GM18520 (cell line): ENCODE measurements at regions not wholly inside any gene's neighbourhood (a gene's known extent, or its start where the extent isn't known, plus 50 kb on each side); places are given as distances from the start of the nearest gene placed in this dataset.

ENCODE experiments used
- ATAC-seq: cut with Tn5 transposase; IDR thresholded peaks from one replicate; pipeline ENCODE4 v1.9.1; 2021; ENCODE audit not compliant: unreplicated experiment

- ATAC-seq, result no peak
Observed at GRCh38 chr6:14915888-14916832, 329.7 kb upstream of the JARID2 start.

- no peak for ATAC-seq
Observed at GRCh38 chr6:14917109-14917910, 328.6 kb upstream of the JARID2 start.

GRCh38 chr6:14918200-14918907 is 327.5 kb upstream of the JARID2 start:
- ATAC-seq, result no peak

DNA sequence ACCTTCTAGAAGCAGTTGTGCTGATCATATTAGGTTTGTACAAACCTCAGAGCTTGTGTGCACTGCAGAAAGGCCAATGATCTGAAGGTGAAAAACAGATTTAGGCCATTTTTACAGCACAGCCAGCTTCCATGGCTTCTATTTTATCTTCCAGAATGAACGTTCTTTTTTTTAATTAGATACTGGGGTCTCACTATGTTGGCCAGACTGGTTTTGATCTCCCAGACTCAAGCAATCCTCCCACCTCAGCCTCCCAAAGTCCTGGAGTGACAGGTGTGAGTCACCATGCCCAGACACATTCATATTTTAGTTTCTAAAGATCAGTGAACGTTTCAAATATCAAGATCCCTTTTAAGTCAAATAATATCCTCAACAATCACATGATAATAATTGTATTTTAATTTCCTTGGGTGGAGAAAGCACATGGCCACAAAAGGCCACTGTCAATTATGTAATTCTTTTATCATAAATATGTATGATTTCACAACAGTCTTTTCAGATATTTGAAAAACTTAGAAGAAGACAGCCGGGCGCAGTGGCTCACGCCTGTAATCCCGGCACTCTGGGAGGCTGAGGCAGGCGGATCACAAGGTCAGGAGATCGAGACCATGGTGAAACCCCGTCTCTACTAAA is 326.7 kb upstream of the JARID2 start:
- no peak for ATAC-seq

GRCh38 chr6:14920276-14920675 is 325.6 kb upstream of the JARID2 start:
- ATAC-seq, result no peak

DNA sequence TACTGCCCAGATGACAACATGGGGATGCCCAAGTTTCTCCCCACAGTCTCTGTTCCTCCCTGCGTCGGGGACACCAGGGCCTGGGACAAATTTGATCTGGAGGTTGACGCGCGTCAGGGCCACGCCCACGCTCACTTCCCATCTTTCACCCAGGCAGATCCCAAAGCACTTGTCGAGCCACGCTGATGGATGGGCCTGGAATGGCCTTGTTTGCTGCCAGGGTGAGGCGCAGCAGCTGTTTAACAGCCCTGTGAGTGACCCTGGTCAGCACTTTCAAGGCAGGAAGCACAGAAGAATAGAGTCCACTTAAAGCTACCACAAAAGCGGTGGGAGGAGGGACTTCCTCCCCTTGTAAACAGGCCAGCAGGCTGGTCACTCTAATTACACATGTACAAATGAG is 324.7 kb upstream of the JARID2 start:
- no peak for ATAC-seq

DNA sequence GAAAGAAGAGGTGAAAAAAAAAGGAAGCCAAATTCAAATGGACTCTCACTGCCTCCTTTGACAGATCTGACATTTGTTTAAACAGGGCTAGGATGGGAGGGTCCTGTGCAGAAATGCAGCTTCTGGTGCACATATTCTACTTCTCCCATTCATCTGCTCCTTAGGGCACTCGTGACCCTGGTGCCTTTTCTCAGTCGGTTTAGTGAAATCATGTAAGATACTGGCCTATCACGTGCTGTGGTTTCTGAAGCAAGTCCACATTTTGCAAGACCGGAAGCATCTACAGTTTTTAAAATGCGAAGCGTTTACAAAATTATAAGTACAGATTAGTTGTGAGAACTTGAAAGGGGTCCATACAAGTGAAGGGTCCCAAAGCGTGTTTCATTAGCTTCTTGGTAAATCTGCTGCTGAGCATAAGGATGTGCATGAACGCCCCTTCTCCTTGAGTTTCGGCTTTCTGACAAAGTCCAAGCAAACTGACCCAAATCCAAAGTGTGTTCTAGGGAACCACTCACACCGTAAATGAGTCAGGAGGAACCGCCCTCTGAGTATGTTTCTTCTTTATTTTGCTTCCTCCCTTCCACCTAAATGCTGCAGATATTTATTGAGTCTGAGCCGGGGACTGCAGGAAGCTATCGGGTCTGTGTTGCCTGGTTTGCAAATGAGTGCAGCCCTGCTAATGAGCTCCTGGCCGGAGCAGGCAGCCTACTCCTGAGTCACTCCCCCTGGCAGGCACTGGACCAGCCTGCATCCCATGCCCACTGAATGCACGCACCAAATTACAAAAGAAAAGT is 323.8 kb upstream of the JARID2 start:
- ATAC-seq, result no peak

DNA sequence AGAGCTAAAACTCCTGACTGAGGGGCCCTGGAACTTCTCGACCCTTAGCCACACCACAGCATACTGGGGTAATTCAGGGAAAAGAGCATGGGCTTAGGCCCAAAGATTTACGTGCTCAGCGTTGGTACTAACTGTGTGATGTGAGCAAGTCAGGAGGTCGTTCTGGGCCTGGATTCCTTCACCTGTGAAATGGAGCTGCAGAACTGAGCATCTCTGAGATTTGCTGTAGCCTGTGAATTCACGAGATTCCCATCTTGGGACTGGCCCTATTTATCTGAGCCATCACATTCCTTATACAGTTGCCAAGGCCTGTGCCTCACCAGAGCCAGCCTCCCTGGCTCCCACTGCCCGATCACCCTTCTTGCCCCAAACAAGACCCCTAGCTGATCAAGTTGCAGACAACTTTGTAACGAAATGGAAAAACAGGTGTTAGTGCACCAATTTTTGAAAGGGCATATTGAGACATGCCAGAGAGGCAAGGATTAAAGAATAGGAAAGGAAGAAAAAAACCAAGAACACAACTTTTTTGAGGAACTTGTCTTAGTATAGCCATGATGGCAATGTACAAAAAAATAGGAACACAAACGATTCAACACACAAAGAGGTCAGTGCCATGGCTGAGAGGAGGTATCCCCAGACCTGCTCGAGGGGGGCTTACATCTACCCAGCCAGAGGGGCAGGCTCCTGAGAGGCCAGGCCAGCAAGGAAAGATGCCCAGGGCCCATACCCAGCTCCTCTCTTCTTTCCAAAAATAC is 323.0 kb upstream of the JARID2 start:
- ATAC-seq, result no peak

DNA sequence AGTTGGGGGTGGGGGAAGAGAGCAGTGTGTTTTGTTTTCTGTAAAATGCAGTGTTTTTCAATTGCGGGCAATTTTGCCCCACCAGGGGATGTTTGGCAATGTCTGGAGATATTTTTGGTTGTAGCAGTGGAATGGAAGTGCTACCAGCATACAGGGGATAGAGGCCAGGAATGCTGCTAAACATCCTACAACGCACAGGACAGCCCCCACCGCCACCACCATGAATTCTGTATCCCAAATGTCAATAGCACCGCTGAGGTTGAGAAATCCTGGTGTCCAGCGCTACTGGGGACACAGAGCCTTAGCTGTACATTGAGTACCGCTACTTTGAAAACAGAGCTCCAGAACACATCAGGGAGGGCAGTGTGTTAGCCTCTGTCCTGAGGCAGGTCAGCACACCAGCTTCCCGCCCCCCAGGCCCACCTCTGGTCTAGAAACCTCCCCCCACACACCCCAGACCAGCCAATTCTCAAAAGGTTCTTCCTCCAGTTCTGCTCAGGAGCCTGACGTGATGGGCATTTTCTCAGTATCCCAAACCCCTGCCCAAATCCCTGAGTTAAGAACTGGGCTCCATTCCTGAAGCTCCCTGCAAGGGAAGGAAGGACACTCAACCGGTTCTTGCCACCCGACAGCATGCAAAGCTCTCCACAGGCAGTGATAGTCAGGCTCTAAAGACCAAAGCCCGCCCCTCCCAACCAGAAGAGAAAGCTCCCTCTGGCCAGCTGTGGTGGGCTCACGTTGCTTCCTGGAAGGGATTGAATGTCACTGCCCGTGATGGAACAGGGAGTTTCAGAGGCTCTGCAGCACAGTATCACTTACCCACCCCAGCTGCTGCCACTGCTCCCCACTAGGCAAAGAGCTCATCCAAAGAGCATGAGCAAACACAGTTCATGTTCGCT is 321.5 kb upstream of the JARID2 start:
- ATAC-seq, result no peak

DNA sequence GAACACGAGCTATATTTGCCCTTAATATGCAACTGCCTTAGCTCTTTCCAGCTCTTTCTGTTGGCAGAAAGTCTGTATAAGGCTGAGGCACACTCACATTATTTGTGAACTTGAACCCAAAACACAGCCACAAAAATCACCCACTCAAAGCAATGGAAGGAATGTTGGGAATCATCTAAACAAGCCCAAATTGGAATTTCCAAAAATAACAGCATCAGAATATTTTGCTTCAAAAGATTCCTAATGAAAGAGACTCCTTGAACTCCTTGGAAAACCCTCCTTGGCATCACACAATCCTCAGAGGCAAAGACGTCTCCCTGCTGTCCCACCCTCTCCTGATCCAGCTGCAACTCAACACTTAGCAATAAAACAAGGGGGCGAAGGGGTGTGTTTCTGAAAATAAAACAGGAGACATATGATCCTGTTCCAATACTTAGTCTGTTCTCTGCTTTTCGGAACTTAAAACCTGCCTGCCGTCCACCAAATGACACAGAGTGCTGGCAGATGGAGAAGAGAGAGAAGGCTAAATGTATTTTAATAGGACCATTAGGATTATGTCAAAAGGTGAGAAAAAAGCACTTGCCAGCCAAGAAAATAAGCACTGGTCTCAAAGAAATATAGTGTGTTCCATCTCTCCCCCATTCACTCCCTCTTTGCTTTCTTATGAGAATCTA is 320.7 kb upstream of the JARID2 start:
- no peak for ATAC-seq

- no peak for ATAC-seq
Observed at GRCh38 chr6:14925699-14926026, 320.2 kb upstream of the JARID2 start.

DNA sequence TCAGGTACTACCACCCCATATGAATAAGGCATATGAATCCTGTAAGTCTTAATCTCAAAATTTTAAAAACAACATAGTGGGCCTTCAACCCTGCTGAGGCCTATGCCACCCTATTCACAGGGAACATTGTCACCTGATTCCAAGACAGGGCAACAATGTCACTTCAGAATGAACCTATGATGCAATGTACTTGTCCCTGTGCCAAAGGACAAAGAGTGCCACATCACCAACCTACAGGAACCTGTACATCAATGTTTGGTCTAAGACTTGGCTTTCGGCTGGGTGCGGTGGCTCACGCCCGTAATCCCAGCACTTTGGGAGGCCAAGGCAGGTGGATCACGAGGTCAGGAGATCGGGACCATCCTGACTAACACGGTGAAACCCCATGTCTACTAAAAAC is 318.5 kb upstream of the JARID2 start:
- no peak for ATAC-seq

GRCh38 chr6:14929291-14929690 is 316.6 kb upstream of the JARID2 start:
- no peak for ATAC-seq

DNA sequence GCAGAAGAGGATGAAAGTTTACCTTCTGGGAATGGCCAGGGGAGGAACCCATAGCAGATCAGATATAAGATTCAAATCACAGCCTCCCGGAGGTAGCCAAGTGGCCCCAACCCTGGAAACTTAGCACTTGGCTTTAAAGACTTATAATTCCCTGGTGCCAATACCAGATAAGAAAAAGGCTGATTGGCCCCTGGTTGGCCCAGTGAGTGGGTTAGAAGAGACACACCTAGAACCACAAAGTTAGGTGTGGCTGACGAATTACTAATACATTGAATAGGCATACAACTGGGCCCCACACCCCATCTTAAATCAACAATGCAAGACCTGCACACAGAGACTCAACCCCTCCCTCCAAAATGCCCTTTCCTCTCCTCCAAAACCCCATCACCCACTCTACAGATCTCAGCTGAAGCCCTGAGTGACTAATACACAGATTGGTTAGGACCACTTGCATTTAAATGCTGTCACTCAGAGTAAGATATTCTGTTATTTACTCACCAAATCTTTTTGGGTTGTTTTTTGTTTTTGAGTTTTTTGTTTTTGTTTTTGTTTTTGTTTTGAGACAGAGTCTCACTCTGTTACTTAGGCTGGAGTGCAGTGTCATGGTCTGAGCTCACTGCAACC is 315.4 kb upstream of the JARID2 start:
- no peak for ATAC-seq

GRCh38 chr6:14932485-14933182 is 313.2 kb upstream of the JARID2 start:
- ATAC-seq, result no peak

DNA sequence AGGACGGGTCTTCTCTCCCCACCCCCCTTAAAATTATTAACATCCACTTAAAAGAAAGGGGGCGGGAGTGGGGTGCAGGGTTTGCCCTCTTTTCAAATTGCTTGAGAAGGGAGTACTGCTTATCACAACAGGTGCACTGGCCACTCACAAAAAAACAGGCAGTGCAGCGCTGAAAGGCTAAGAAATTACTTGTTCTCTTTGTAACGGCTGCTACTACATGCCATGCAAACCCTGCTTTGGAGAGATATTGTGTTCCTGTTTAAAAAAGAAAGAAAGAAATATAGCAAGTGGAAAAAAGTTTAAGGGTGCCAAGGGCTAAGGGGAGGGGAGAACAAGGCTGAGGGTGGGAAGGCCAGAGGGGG is 312.7 kb upstream of the JARID2 start:
- no peak for ATAC-seq

DNA sequence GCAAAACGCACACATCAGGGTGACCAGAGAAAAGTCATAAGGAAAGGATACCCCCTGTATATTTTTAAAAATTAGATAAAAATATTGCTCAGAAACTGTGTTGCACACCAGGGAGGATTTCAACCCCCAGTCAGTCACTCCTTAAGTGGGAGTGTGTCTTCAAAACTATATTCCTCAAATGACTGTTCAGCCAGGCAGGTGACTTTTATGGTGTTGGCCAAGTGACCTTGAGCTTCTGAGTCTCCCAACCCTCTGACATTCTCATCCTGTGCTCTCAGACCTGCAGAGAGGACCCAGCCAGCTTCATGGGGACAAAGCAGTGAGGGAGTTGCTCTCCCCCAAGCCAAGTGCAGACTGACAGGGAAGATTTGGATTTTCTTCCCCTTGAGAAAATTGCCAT is 311.9 kb upstream of the JARID2 start:
- ATAC-seq, result no peak
